Activated CD8-positive, alpha-beta memory T cell treated with anti-CD3 and anti-CD28 coated beads for 24 hours (primary cell): ENCODE measurements at regions not wholly inside any gene's neighbourhood (a gene's known extent, or its start where the extent isn't known, plus 50 kb on each side); places are given as distances from the start of the nearest gene placed in this dataset.

ENCODE experiments used
- DNase-seq: peaks from one replicate; pipeline ENCODE4 v3.0.0-alpha.2; 2020

DNA sequence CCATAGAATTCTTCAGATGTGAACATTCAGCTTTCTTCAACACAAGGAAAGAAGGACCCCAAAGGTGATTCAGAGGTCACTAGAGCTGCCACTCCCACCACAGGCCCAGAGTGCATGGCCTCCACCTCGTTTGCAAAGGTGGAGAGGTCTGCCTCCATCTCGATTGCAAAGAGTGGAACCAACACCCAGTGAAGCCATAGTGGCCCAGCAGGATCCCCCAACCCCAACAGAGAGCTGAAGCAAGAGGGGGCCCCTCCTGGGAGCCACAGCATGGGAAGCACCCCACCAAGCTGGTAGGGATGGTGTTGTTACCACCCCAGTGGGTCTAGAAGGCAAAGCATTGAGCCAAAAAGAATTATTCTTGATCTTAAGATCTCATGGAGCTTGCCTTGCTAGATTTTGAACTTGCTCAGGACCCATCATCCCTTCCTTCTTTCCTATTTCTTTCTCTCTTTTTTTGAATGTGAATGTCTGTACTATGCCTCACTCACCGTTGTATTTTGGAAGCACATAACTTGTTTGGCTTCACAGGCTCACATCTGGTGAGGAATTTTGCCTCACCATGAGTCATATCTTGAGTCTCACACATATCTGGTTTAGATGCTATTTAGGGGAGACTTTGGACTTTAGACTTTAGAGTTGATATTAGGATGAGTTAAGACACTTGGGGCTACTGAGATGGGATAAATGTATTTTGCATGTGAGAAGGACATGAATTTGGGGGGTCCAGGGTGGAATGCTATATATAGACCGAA lies 119.2 kb downstream of the ANKRD60 start:
- peak; percentile 19 for DNase-seq

GRCh38 chr20:58107533-58107932 lies 120.9 kb downstream of the ANKRD60 start:
- peak; percentile 26 for DNase-seq

DNA sequence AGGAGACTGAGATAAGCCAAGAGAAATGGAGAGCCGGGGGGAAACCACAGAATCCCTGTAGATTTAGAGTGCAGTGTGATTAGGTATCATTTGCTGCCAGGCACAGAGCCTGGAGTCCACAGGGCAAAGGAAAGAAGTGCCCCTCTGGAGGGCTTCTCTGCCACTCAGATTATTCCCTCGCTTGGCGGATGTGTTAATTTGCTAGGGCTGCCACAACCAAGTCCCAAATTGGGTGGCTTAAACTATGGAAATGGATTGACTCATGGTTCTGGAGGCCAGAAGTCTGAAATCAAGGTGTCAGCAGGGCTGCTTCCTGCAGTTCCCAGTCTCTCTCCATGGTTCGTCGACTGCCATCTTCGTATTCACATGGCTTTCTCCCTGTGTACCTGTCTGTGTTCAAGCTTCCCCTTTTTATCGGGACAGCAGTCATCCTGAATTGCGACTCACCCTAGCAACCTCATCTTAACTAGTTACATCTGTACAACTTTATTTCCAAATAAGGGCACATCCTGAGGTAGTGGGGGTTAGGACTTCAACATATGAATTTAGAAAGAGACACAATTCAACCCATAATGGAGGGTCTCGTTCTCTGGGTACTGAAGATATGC lies 122.2 kb downstream of the ANKRD60 start:
- peak; percentile 32 for DNase-seq

- DNase-seq: peak; percentile 28
Measured at GRCh38 chr20:58103961-58104360, 124.5 kb downstream of the ANKRD60 start.

- no peak for DNase-seq
Measured at GRCh38 chr20:58103517-58103904, 124.9 kb downstream of the ANKRD60 start.

DNA sequence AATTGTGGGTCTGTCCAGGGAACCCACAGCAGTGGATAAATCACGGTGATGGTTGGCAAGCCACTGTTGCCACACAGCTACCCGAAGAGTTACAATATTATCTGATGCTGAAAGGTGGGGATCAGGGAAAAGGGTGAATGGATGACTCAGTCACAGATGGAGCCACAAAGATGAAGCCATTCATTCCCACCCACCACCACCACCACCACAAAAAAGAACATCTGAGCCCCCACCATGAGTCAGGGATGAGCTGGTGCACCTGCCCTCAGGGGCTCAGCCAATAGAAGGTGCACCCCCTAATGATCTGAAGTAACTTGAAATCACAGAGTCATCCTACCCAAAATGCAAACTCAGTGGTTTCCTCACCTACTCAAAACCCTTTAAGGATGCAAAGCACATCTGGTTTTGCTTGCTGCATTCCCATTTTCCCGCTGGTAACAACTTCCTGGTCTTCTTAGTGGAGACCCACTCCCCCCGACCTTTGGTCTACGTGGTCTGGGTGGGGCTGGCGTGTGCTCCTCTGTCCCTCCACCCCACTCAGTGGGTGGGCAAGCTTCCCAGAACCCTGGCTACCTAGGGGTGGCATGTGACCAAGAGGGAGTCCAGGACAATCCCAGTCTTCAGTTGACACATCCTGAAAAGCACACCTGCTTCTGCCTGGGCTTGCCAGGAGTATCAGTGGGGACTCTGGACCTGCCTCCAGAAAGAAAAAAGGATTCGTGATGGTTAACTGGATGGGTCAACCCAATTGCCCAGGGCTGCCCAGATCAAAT lies 125.5 kb downstream of the ANKRD60 start:
- DNase-seq: peak; percentile 49

GRCh38 chr20:58102261-58102660 lies 126.2 kb downstream of the ANKRD60 start:
- peak; percentile 17 for DNase-seq

DNA sequence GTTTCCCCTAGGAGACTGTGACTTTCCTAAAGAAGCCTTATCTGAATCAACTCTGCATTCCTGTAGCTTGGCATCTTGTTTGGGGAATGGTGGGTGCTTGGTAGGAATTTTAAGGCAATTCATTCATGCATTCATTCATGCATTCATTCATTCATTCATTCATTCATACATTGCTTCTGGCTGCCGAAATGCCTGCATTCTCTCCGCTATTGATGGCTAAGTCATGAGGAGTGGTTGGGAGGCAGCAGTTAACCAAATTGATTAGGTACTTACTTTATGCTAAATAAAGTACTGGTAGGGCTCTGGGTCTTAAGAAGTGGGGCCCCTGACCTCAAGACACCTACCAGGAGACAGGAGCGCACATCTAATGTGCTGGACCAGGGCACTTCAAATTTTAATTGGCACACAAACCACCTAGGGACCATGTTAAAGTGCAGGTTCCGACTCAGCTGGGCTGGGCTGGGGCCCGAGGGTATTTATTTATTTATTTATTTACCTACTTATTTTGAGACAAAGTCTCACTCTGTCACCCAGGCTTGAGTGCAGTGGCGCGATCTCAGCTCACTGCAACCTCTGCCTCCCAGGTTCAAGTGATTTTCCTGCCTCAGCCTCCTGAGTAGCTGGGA lies 127.6 kb downstream of the ANKRD60 start:
- DNase-seq: peak; percentile 28

- peak; percentile 38 for DNase-seq
Measured at GRCh38 chr20:58099956-58100730, 128.3 kb downstream of the ANKRD60 start.

DNA sequence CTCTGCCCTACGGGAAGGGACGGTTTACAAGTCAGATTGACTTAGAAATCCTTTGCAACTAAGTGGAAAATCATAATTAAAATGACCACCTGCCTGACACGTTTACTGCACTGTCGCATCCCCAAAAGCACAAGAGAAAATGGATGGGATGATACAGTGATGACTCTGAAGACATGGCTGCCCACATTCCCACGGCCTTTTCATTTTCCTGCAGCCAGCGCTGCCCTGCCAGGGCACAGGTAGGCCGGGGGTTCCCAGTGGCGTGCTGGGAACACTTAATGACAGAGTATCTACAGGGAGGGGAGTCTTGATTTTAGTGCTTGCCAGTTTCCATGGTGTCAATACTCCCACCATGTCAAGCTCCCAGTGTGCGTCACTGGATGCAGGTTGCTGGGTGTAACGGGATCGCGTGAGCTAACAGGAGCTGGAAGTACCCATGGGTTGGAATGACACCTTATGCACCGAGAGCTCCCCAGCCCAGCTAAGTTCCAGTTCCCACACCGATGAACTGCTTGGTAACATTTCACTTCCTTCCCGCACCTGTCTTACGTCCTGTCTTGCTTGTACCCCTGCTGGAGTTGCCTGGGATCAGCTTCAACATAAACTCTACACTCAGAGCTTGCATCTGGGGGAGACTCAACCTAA lies 129.0 kb downstream of the ANKRD60 start:
- DNase-seq: peak; percentile 24

- no peak for DNase-seq
Measured at GRCh38 chr20:58098571-58098970, 129.9 kb downstream of the ANKRD60 start.

- DNase-seq: peak; percentile 43
Measured at GRCh38 chr20:58097943-58098342, 130.5 kb downstream of the ANKRD60 start.

DNA sequence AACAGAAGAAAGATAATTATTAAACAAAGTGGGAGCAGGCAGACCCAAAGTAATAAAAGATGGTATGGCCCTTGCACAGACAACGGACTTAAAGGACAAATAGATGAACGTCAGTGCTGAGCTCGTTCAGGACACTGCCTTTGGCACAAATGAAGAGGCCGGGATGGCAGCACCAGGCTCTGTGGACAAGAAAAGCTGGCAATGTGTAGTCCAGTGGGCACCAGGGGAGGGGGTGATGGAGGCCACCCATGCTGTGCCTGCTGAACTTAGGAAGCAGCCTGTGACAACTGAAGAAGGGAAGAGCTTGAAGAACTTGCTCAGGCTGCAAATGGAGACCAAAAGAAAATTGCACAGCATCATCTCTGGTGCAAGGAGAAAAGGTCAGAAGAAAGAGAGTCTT lies 131.0 kb downstream of the ANKRD60 start:
- peak; percentile 38 for DNase-seq

- DNase-seq: peak; percentile 28
Measured at GRCh38 chr20:58096880-58097423, 131.5 kb downstream of the ANKRD60 start.

GRCh38 chr20:58094698-58095097 lies 133.8 kb downstream of the ANKRD60 start:
- peak; percentile 17 for DNase-seq

DNA sequence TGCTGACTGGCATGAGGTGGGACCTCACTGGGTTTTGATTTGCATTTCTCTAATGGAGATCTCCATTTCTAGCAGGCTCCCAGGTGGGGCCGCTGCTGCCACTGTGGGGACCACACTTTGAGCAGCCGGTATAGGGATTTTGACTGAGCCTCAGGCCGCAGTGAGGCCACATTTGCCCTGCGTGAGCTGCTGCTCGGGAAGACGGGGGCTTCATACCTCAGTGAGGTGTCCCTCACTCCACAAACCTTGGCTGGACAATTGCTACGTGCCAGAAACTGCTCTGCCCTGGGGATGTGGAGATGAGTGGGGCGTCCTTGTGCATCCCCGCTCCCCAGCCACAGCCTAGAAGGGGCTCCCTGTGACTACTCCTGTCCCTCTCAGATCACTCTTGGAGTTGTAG lies 134.3 kb downstream of the ANKRD60 start:
- DNase-seq: peak; percentile 30

GRCh38 chr20:58092871-58093270 lies 135.6 kb downstream of the ANKRD60 start:
- DNase-seq: no peak

- DNase-seq: no peak
Measured at GRCh38 chr20:58092353-58092752, 136.1 kb downstream of the ANKRD60 start.

- DNase-seq: no peak
Measured at GRCh38 chr20:58091810-58092209, 136.6 kb downstream of the ANKRD60 start.

DNA sequence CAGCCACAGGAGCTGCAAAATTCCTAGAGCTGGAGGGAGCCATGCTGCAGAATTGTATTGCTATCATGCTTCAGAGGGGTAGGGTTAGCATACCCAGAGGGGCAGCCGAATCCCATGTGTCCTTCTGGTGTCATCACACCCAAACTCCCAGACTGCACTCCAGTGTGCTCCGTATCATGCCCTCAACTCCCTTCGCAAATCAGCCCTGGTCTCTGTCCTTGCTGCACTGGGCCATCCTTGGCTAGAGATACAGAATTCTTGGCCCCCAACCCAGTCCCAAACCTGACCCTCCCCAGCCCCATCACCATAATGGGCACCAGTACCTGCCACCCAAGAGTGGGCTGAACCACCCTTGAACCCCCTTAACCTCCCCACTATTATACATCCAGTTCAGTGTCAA lies 138.3 kb downstream of the ANKRD60 start:
- DNase-seq: no peak

- no peak for DNase-seq
Measured at GRCh38 chr20:58088625-58089024, 139.8 kb downstream of the ANKRD60 start.

GRCh38 chr20:58088105-58088504 lies 140.3 kb downstream of the ANKRD60 start:
- no peak for DNase-seq
